ENCODE measurements at regions not wholly inside any gene's neighbourhood (a gene's known extent, or its start where the extent isn't known, plus 50 kb on each side); places are given as distances from the start of the nearest gene placed in this dataset.
"Not testable (repeated sequence)": the region's sequence is repeated elsewhere in the genome, so short reads cannot be mapped to it uniquely, and the experiment has no call there.

- FAIRE-seq (no peak), DNase-seq (ENCODE audit: extremely low spot score, insufficient read length, low read depth) (no peak)
Measured at GRCh38 chr2:122704109-122704563, 948.7 kb downstream of the TSN start.

GRCh38 chr2:122705746-122706145, 950.3 kb downstream of the TSN start:
- DNase-seq (ENCODE audit: extremely low spot score, insufficient read length, low read depth): no peak
- FAIRE-seq: no peak

- no peak for DNase-seq (ENCODE audit: extremely low spot score, insufficient read length, low read depth)
- no peak for FAIRE-seq
Measured at GRCh38 chr2:122706757-122707223, 951.3 kb downstream of the TSN start.

GRCh38 chr2:122707224-122707824, 951.9 kb downstream of the TSN start:
- no peak for DNase-seq (ENCODE audit: extremely low spot score, insufficient read length, low read depth)

GRCh38 chr2:122710049-122710448, 954.6 kb downstream of the TSN start:
- DNase-seq (ENCODE audit: extremely low spot score, insufficient read length, low read depth) (no peak), FAIRE-seq (no peak)

More at GRCh38 chr2:122707224-122707824, 951.9 kb downstream of the TSN start:
- peak; percentile 77 for FAIRE-seq

- DNase-seq (ENCODE audit: extremely low spot score, insufficient read length, low read depth): no peak
- FAIRE-seq: no peak
Measured at GRCh38 chr2:122713800-122714199, 958.3 kb downstream of the TSN start.

GRCh38 chr2:122720822-122721221, 965.4 kb downstream of the TSN start:
- FAIRE-seq; DNase-seq (ENCODE audit: extremely low spot score, insufficient read length, low read depth): not testable (repeated sequence)

- no peak for FAIRE-seq
Measured at GRCh38 chr2:122734766-122735424, 979.4 kb downstream of the TSN start.

GRCh38 chr2:122736279-122736678, 980.8 kb downstream of the TSN start:
- DNase-seq (ENCODE audit: extremely low spot score, insufficient read length, low read depth) (no peak), FAIRE-seq (no peak)

More at GRCh38 chr2:122734766-122735424, 979.4 kb downstream of the TSN start:
- no peak for DNase-seq (ENCODE audit: extremely low spot score, insufficient read length, low read depth)

GRCh38 chr2:122737429-122738077, 982.1 kb downstream of the TSN start:
- no peak for FAIRE-seq
- DNase-seq (ENCODE audit: extremely low spot score, insufficient read length, low read depth): no peak

- DNase-seq (ENCODE audit: extremely low spot score, insufficient read length, low read depth): no peak
- no peak for FAIRE-seq
Measured at GRCh38 chr2:122739732-122740593, 984.5 kb downstream of the TSN start.

GRCh38 chr2:122740594-122740948, 985.1 kb downstream of the TSN start:
- DNase-seq (ENCODE audit: extremely low spot score, insufficient read length, low read depth) (no peak), FAIRE-seq (no peak)

GRCh38 chr2:122741403-122741802, 986.0 kb downstream of the TSN start:
- FAIRE-seq (no peak), DNase-seq (ENCODE audit: extremely low spot score, insufficient read length, low read depth) (no peak)

GRCh38 chr2:122743021-122743675, 987.7 kb downstream of the TSN start:
- DNase-seq (ENCODE audit: extremely low spot score, insufficient read length, low read depth): no peak
- FAIRE-seq: no peak

GRCh38 chr2:122745603-122746002, 990.2 kb downstream of the TSN start:
- DNase-seq (ENCODE audit: extremely low spot score, insufficient read length, low read depth): no peak
- FAIRE-seq: no peak

- DNase-seq (ENCODE audit: extremely low spot score, insufficient read length, low read depth) (no peak), FAIRE-seq (no peak)
Measured at GRCh38 chr2:122747670-122748069, 992.2 kb downstream of the TSN start.

GRCh38 chr2:122748552-122749011, 993.1 kb downstream of the TSN start:
- DNase-seq (ENCODE audit: extremely low spot score, insufficient read length, low read depth): no peak
- FAIRE-seq: no peak

- DNase-seq (ENCODE audit: extremely low spot score, insufficient read length, low read depth) (no peak), FAIRE-seq (no peak)
Measured at GRCh38 chr2:122749405-122749804, 994.0 kb downstream of the TSN start.

- DNase-seq (ENCODE audit: extremely low spot score, insufficient read length, low read depth) (no peak), FAIRE-seq (no peak)
Measured at GRCh38 chr2:122750095-122750494, 994.6 kb downstream of the TSN start.

- FAIRE-seq (no peak), DNase-seq (ENCODE audit: extremely low spot score, insufficient read length, low read depth) (no peak)
Measured at GRCh38 chr2:122750808-122751207, 995.4 kb downstream of the TSN start.

Data from GM18507 (cell line).